ENCODE measurements at regions not wholly inside any gene's neighbourhood (a gene's known extent, or its start where the extent isn't known, plus 50 kb on each side); places are given as distances from the start of the nearest gene placed in this dataset.
A peak's percentile ranks its signal among the peaks of the same experiment; 100 is the strongest.

GRCh38 chr14:66231820-66232219, 254.4 kb upstream of the CCDC196 start:
- no peak for DNase-seq
- WGBS, 2 experiments (ENCODE audit: insufficient coverage in 1 of 2, insufficient read length in 1 of 2), result 89 to 100% methylated on average over 1 to 4 of the region's 4 CpGs
- Histone ChIP-seq H3K9me3 (ENCODE audit: control insufficient read depth, low read length) (peaks cover 36% of the 10 kb centered on the region), H3K27ac (ENCODE audit: low read depth, low read length) (no peak overlapping the region), H3K4me1 (ENCODE audit: control insufficient read depth, insufficient read depth, low read length) (peaks cover 22% of the 10 kb centered on the region), H3K4me3 (ENCODE audit: low read length) (no peak overlapping the region), H3K36me3 (ENCODE audit: control insufficient read depth, insufficient read depth, low read length) (no peaks in the 10 kb centered on the region), H3K27me3 (ENCODE audit: control insufficient read depth, insufficient read depth, low read length, poor library complexity, severe bottlenecking) (peaks cover 9% of the 10 kb centered on the region), H3K9ac (ENCODE audit: extremely low read depth, low read length, poor library complexity, severe bottlenecking) (no peak overlapping the region)
- Mint-ChIP-seq H3K9me3 (peaks cover 20% of the 10 kb centered on the region), H3K27me3 (ENCODE audit: insufficient read depth) (peaks cover 91% of the 10 kb centered on the region), H3K4me1 (peaks cover 38% of the 10 kb centered on the region), H3K27ac (no peak overlapping the region), H3K4me3 (no peak overlapping the region), H3K36me3 (ENCODE audit: low read depth) (no peaks in the 10 kb centered on the region)
- no peak for TF ChIP-seq CTCF (conservative IDR thresholded peaks at IDR 0.05)

- 82 to 86% methylated on average over 4 of the region's 4 CpGs for WGBS, 2 experiments (ENCODE audit: insufficient coverage in 1 of 2, insufficient read length in 1 of 2)
- Mint-ChIP-seq H3K4me1 (peaks cover 54% of the 10 kb centered on the region), H3K27me3 (ENCODE audit: insufficient read depth) (peaks cover 91% of the 10 kb centered on the region), H3K9me3 (peaks cover 5% of the 10 kb centered on the region), H3K4me3 (peak overlapping the region; percentile 12), H3K36me3 (ENCODE audit: low read depth) (no peaks in the 10 kb centered on the region), H3K27ac (no peak overlapping the region)
- Histone ChIP-seq H3K9me3 (ENCODE audit: control insufficient read depth, low read length) (peaks cover 18% of the 10 kb centered on the region), H3K4me1 (ENCODE audit: control insufficient read depth, insufficient read depth, low read length) (peaks cover 28% of the 10 kb centered on the region), H3K27me3 (ENCODE audit: control insufficient read depth, insufficient read depth, low read length, poor library complexity, severe bottlenecking) (peaks cover 11% of the 10 kb centered on the region), H3K36me3 (ENCODE audit: control insufficient read depth, insufficient read depth, low read length) (no peaks in the 10 kb centered on the region), H3K27ac (ENCODE audit: low read depth, low read length) (no peak overlapping the region), H3K4me3 (ENCODE audit: low read length) (peak overlapping the region; percentile 25), H3K9ac (ENCODE audit: extremely low read depth, low read length, poor library complexity, severe bottlenecking) (no peak overlapping the region)
- DNase-seq, result no peak
- TF ChIP-seq CTCF (conservative IDR thresholded peaks at IDR 0.05), result no peak
Measured at GRCh38 chr14:66233591-66233990, 252.6 kb upstream of the CCDC196 start.

- Histone ChIP-seq H3K27me3 (ENCODE audit: control insufficient read depth, insufficient read depth, low read length, poor library complexity, severe bottlenecking) (peaks cover 20% of the 10 kb centered on the region), H3K4me3 (ENCODE audit: low read length) (no peak overlapping the region), H3K9ac (ENCODE audit: extremely low read depth, low read length, poor library complexity, severe bottlenecking) (no peak overlapping the region), H3K36me3 (ENCODE audit: control insufficient read depth, insufficient read depth, low read length) (no peaks in the 10 kb centered on the region), H3K9me3 (ENCODE audit: control insufficient read depth, low read length) (peaks cover 13% of the 10 kb centered on the region), H3K4me1 (ENCODE audit: control insufficient read depth, insufficient read depth, low read length) (peaks cover 32% of the 10 kb centered on the region), H3K27ac (ENCODE audit: low read depth, low read length) (no peak overlapping the region)
- 70 to 83% methylated on average over 1 to 2 of the region's 2 CpGs for WGBS, 2 experiments (ENCODE audit: insufficient coverage in 1 of 2, insufficient read length in 1 of 2)
- no peaks in the 10 kb centered on the region for H3K9me3 Mint-ChIP-seq
- no peaks in the 10 kb centered on the region for H3K36me3 Mint-ChIP-seq (ENCODE audit: low read depth)
- peaks cover 96% of the 10 kb centered on the region for H3K27me3 Mint-ChIP-seq (ENCODE audit: insufficient read depth)
- peak overlapping the region; percentile 30 for H3K27ac Mint-ChIP-seq
- peak; percentile 78 for DNase-seq
- peak overlapping the region; percentile 12 for H3K4me3 Mint-ChIP-seq
- peaks cover 58% of the 10 kb centered on the region for H3K4me1 Mint-ChIP-seq
- TF ChIP-seq CTCF (conservative IDR thresholded peaks at IDR 0.05), result no peak
Measured at GRCh38 chr14:66234411-66234810, 251.8 kb upstream of the CCDC196 start.

All from endodermal cell (in vitro differentiated cells).